ENCODE measurements at regions not wholly inside any gene's neighbourhood (a gene's known extent, or its start where the extent isn't known, plus 50 kb on each side); places are given as distances from the start of the nearest gene placed in this dataset.
A peak's percentile ranks its signal among the peaks of the same experiment; 100 is the strongest.

- Mint-ChIP-seq H3K9me3 (peaks cover 8% of the 10 kb centered on the region), H3K27me3 (ENCODE audit: low read depth) (no peaks in the 10 kb centered on the region), H3K4me3 (peak overlapping the region; percentile 77), H3K27ac (no peak overlapping the region), H3K4me1 (peaks cover 3% of the 10 kb centered on the region; the same call in 1 of the 2 replicates), H3K36me3 (no peaks in the 10 kb centered on the region)
- ATAC-seq: peak; percentile 86
- CTCF ChIA-PET: interaction anchor here (0.6 to 2.5 kb wide), 51 partner anchors 9 to 1630 kb away, joined by 3 to 35 read pairs (median 4); partner anchors contain the start of gene SEMA6A
- DNase-seq (ENCODE audit: low spot score): peak; percentile 73
- POLR2A ChIA-PET: no interaction called here
- no peak for TF ChIP-seq ATF3 (CRISPR knock-in tag; conservative IDR thresholded peaks at IDR 0.05)
- TF ChIP-seq, protein P1, sequence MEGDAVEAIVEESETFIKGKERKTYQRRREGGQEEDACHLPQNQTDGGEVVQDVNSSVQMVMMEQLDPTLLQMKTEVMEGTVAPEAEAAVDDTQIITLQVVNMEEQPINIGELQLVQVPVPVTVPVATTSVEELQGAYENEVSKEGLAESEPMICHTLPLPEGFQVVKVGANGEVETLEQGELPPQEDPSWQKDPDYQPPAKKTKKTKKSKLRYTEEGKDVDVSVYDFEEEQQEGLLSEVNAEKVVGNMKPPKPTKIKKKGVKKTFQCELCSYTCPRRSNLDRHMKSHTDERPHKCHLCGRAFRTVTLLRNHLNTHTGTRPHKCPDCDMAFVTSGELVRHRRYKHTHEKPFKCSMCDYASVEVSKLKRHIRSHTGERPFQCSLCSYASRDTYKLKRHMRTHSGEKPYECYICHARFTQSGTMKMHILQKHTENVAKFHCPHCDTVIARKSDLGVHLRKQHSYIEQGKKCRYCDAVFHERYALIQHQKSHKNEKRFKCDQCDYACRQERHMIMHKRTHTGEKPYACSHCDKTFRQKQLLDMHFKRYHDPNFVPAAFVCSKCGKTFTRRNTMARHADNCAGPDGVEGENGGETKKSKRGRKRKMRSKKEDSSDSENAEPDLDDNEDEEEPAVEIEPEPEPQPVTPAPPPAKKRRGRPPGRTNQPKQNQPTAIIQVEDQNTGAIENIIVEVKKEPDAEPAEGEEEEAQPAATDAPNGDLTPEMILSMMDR (IDR thresholded peaks at IDR 0.05): peak; percentile 84
Observed at GRCh38 chr5:117454716-117455212, 880.1 kb upstream of the SEMA6A start.

DNA sequence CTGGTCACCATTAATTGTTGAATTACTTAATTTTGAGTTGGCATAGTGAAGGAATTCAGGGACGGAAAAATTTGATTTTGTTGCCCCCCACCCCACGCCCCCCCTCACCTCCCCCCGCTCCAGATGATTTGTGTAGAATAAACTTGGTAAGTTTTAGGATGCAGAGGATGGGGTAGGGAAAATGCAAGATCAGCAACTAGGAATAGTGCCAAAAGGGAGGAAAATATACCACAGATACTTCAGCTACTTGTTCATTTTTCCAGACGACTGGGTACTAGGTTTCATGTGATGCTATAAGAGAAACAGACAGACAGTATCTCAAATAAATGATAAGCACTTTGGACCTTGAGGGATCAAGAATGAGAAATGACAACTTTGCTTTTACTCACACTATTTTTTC lies 862.2 kb upstream of the SEMA6A start:
- H3K9me3 Mint-ChIP-seq: no peaks in the 10 kb centered on the region
- TF ChIP-seq TCF7 (CRISPR knock-in tag; IDR thresholded peaks at IDR 0.05; ENCODE audit: low read depth) (no peak), FOXP4 (CRISPR knock-in tag; IDR thresholded peaks at IDR 0.05) (no peak), CDX4 (CRISPR knock-in tag; IDR thresholded peaks at IDR 0.05; ENCODE audit: borderline replicate concordance) (no peak), NFE2L1 (CRISPR knock-in tag; IDR thresholded peaks at IDR 0.05) (no peak), ZNF281 (CRISPR knock-in tag; IDR thresholded peaks at IDR 0.05) (no peak), CBFB (CRISPR knock-in tag; IDR thresholded peaks at IDR 0.05; ENCODE audit: low read depth) (no peak), SMAD4 (CRISPR knock-in tag; IDR thresholded peaks at IDR 0.05) (no peak), ZNF416 (CRISPR knock-in tag; IDR thresholded peaks at IDR 0.05) (no peak), TEAD4 (CRISPR knock-in tag; IDR thresholded peaks at IDR 0.05) (no peak), ZNF232 (CRISPR knock-in tag; IDR thresholded peaks at IDR 0.05) (no peak)
- TF ChIP-seq, protein P2, sequence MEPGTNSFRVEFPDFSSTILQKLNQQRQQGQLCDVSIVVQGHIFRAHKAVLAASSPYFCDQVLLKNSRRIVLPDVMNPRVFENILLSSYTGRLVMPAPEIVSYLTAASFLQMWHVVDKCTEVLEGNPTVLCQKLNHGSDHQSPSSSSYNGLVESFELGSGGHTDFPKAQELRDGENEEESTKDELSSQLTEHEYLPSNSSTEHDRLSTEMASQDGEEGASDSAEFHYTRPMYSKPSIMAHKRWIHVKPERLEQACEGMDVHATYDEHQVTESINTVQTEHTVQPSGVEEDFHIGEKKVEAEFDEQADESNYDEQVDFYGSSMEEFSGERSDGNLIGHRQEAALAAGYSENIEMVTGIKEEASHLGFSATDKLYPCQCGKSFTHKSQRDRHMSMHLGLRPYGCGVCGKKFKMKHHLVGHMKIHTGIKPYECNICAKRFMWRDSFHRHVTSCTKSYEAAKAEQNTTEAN (CRISPR knock-in tag; IDR thresholded peaks at IDR 0.05): no peak
- TF ChIP-seq, protein P3, sequence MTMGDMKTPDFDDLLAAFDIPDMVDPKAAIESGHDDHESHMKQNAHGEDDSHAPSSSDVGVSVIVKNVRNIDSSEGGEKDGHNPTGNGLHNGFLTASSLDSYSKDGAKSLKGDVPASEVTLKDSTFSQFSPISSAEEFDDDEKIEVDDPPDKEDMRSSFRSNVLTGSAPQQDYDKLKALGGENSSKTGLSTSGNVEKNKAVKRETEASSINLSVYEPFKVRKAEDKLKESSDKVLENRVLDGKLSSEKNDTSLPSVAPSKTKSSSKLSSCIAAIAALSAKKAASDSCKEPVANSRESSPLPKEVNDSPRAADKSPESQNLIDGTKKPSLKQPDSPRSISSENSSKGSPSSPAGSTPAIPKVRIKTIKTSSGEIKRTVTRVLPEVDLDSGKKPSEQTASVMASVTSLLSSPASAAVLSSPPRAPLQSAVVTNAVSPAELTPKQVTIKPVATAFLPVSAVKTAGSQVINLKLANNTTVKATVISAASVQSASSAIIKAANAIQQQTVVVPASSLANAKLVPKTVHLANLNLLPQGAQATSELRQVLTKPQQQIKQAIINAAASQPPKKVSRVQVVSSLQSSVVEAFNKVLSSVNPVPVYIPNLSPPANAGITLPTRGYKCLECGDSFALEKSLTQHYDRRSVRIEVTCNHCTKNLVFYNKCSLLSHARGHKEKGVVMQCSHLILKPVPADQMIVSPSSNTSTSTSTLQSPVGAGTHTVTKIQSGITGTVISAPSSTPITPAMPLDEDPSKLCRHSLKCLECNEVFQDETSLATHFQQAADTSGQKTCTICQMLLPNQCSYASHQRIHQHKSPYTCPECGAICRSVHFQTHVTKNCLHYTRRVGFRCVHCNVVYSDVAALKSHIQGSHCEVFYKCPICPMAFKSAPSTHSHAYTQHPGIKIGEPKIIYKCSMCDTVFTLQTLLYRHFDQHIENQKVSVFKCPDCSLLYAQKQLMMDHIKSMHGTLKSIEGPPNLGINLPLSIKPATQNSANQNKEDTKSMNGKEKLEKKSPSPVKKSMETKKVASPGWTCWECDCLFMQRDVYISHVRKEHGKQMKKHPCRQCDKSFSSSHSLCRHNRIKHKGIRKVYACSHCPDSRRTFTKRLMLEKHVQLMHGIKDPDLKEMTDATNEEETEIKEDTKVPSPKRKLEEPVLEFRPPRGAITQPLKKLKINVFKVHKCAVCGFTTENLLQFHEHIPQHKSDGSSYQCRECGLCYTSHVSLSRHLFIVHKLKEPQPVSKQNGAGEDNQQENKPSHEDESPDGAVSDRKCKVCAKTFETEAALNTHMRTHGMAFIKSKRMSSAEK (CRISPR knock-in tag; IDR thresholded peaks at IDR 0.05; ENCODE audit: borderline replicate concordance): no peak
- TF ChIP-seq, protein P4, sequence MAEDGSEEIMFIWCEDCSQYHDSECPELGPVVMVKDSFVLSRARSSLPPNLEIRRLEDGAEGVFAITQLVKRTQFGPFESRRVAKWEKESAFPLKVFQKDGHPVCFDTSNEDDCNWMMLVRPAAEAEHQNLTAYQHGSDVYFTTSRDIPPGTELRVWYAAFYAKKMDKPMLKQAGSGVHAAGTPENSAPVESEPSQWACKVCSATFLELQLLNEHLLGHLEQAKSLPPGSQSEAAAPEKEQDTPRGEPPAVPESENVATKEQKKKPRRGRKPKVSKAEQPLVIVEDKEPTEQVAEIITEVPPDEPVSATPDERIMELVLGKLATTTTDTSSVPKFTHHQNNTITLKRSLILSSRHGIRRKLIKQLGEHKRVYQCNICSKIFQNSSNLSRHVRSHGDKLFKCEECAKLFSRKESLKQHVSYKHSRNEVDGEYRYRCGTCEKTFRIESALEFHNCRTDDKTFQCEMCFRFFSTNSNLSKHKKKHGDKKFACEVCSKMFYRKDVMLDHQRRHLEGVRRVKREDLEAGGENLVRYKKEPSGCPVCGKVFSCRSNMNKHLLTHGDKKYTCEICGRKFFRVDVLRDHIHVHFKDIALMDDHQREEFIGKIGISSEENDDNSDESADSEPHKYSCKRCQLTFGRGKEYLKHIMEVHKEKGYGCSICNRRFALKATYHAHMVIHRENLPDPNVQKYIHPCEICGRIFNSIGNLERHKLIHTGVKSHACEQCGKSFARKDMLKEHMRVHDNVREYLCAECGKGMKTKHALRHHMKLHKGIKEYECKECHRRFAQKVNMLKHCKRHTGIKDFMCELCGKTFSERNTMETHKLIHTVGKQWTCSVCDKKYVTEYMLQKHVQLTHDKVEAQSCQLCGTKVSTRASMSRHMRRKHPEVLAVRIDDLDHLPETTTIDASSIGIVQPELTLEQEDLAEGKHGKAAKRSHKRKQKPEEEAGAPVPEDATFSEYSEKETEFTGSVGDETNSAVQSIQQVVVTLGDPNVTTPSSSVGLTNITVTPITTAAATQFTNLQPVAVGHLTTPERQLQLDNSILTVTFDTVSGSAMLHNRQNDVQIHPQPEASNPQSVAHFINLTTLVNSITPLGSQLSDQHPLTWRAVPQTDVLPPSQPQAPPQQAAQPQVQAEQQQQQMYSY (CRISPR knock-in tag; IDR thresholded peaks at IDR 0.05): no peak
- ATAC-seq (no peak), DNase-seq (ENCODE audit: low spot score) (no peak)
- no peaks in the 10 kb centered on the region for H3K36me3 Mint-ChIP-seq
- H3K27ac Mint-ChIP-seq: no peak overlapping the region
- H3K4me1 Mint-ChIP-seq: peaks cover 42% of the 10 kb centered on the region
- no peak overlapping the region for H3K4me3 Mint-ChIP-seq
- no peaks in the 10 kb centered on the region for H3K27me3 Mint-ChIP-seq (ENCODE audit: low read depth)
- POLR2A ChIA-PET: no interaction called here
- CTCF ChIA-PET: no interaction called here
